ENCODE measurements at regions not wholly inside any gene's neighbourhood (a gene's known extent, or its start where the extent isn't known, plus 50 kb on each side); places are given as distances from the start of the nearest gene placed in this dataset.

GRCh38 chr18:2104620-2105462 is 466.5 kb downstream of the METTL4 start:
- Histone ChIP-seq H3K9ac (ENCODE audit: low read length) (no peak overlapping the region), H3K9me2 (replicated peaks; ENCODE audit: insufficient read depth, low read length) (no peaks in the 10 kb centered on the region), H3K4me2 (ENCODE audit: low read depth, low read length) (no peak overlapping the region), H3K27me3 (replicated peaks; ENCODE audit: insufficient read depth, low read length) (no peaks in the 10 kb centered on the region), H3K9me3 (replicated peaks; ENCODE audit: insufficient read depth, low read length) (no peaks in the 10 kb centered on the region), H4K20me1 (ENCODE audit: insufficient read depth, low read length) (no peaks in the 10 kb centered on the region), H3K4me1 (ENCODE audit: low read length) (no peaks in the 10 kb centered on the region), H3K79me2 (ENCODE audit: low read length) (no peaks in the 10 kb centered on the region), H3K27ac (ENCODE audit: low read length) (no peak overlapping the region), H3K36me3 (replicated peaks; ENCODE audit: insufficient read depth, low read length) (no peaks in the 10 kb centered on the region), H3K4me3 (ENCODE audit: low read length) (no peak overlapping the region), H2AFZ (ENCODE audit: low read length) (no peak overlapping the region; the same call in 1 of the 2 replicates), H3F3A (ENCODE audit: insufficient read depth, low read length) (no peaks in the 10 kb centered on the region)
- peak; percentile 43 for DNase-seq
- TF ChIP-seq CTCF (IDR thresholded peaks at IDR 0.05; ENCODE audit: low read length) (peak; percentile 83), EZH2 (optimal IDR thresholded peaks at IDR 0.05; ENCODE audit: low read depth, low read length) (no peak)

- Histone ChIP-seq H2AFZ (ENCODE audit: low read length) (no peak overlapping the region), H3K27me3 (replicated peaks; ENCODE audit: insufficient read depth, low read length) (no peaks in the 10 kb centered on the region), H3K9me3 (replicated peaks; ENCODE audit: insufficient read depth, low read length) (no peaks in the 10 kb centered on the region), H4K20me1 (ENCODE audit: insufficient read depth, low read length) (no peaks in the 10 kb centered on the region), H3K36me3 (replicated peaks; ENCODE audit: insufficient read depth, low read length) (no peaks in the 10 kb centered on the region), H3K4me3 (ENCODE audit: low read length) (no peak overlapping the region), H3K9ac (ENCODE audit: low read length) (no peak overlapping the region), H3K4me2 (ENCODE audit: low read depth, low read length) (no peak overlapping the region), H3F3A (ENCODE audit: insufficient read depth, low read length) (no peaks in the 10 kb centered on the region), H3K4me1 (ENCODE audit: low read length) (no peaks in the 10 kb centered on the region), H3K27ac (ENCODE audit: low read length) (no peak overlapping the region), H3K9me2 (replicated peaks; ENCODE audit: insufficient read depth, low read length) (no peaks in the 10 kb centered on the region), H3K79me2 (ENCODE audit: low read length) (no peaks in the 10 kb centered on the region)
- TF ChIP-seq EZH2phosphoT487 (IDR thresholded peaks at IDR 0.05; ENCODE audit: low read length) (no peak), EZH2 (optimal IDR thresholded peaks at IDR 0.05; ENCODE audit: low read depth, low read length) (no peak), CTCF (IDR thresholded peaks at IDR 0.05; ENCODE audit: low read length) (no peak)
- DNase-seq, result no peak
Observed at GRCh38 chr18:2108591-2108990, 462.7 kb downstream of the METTL4 start.

- Histone ChIP-seq H3F3A (ENCODE audit: insufficient read depth, low read length) (no peaks in the 10 kb centered on the region), H3K9me2 (replicated peaks; ENCODE audit: insufficient read depth, low read length) (no peaks in the 10 kb centered on the region), H3K4me2 (ENCODE audit: low read depth, low read length) (no peak overlapping the region), H2AFZ (ENCODE audit: low read length) (no peak overlapping the region), H3K27me3 (replicated peaks; ENCODE audit: insufficient read depth, low read length) (no peaks in the 10 kb centered on the region), H3K36me3 (replicated peaks; ENCODE audit: insufficient read depth, low read length) (no peaks in the 10 kb centered on the region), H3K27ac (ENCODE audit: low read length) (no peak overlapping the region), H4K20me1 (ENCODE audit: insufficient read depth, low read length) (no peaks in the 10 kb centered on the region), H3K9me3 (replicated peaks; ENCODE audit: insufficient read depth, low read length) (no peaks in the 10 kb centered on the region), H3K4me1 (ENCODE audit: low read length) (no peaks in the 10 kb centered on the region), H3K79me2 (ENCODE audit: low read length) (no peaks in the 10 kb centered on the region), H3K4me3 (ENCODE audit: low read length) (no peak overlapping the region), H3K9ac (ENCODE audit: low read length) (no peak overlapping the region)
- no peak for DNase-seq
- TF ChIP-seq EZH2 (optimal IDR thresholded peaks at IDR 0.05; ENCODE audit: low read depth, low read length) (no peak), EZH2phosphoT487 (IDR thresholded peaks at IDR 0.05; ENCODE audit: low read length) (no peak)
Observed at GRCh38 chr18:2111456-2111855, 459.8 kb downstream of the METTL4 start.

- Histone ChIP-seq H3F3A (ENCODE audit: insufficient read depth, low read length) (no peaks in the 10 kb centered on the region), H3K9me3 (replicated peaks; ENCODE audit: insufficient read depth, low read length) (no peaks in the 10 kb centered on the region), H3K27ac (ENCODE audit: low read length) (no peak overlapping the region), H3K9ac (ENCODE audit: low read length) (no peak overlapping the region), H3K4me2 (ENCODE audit: low read depth, low read length) (no peak overlapping the region), H2AFZ (ENCODE audit: low read length) (no peak overlapping the region), H4K20me1 (ENCODE audit: insufficient read depth, low read length) (no peaks in the 10 kb centered on the region), H3K9me2 (replicated peaks; ENCODE audit: insufficient read depth, low read length) (no peaks in the 10 kb centered on the region), H3K79me2 (ENCODE audit: low read length) (no peaks in the 10 kb centered on the region), H3K4me1 (ENCODE audit: low read length) (no peaks in the 10 kb centered on the region), H3K27me3 (replicated peaks; ENCODE audit: insufficient read depth, low read length) (no peaks in the 10 kb centered on the region), H3K36me3 (replicated peaks; ENCODE audit: insufficient read depth, low read length) (no peaks in the 10 kb centered on the region), H3K4me3 (ENCODE audit: low read length) (no peak overlapping the region)
- TF ChIP-seq EZH2 (optimal IDR thresholded peaks at IDR 0.05; ENCODE audit: low read depth, low read length) (no peak), EZH2phosphoT487 (IDR thresholded peaks at IDR 0.05; ENCODE audit: low read length) (no peak), CTCF (IDR thresholded peaks at IDR 0.05; ENCODE audit: low read length) (no peak)
- DNase-seq, result no peak
Observed at GRCh38 chr18:2112435-2113045, 458.8 kb downstream of the METTL4 start.
